ENCODE measurements at regions not wholly inside any gene's neighbourhood (a gene's known extent, or its start where the extent isn't known, plus 50 kb on each side); places are given as distances from the start of the nearest gene placed in this dataset.
A peak's percentile ranks its signal among the peaks of the same experiment; 100 is the strongest.

DNA sequence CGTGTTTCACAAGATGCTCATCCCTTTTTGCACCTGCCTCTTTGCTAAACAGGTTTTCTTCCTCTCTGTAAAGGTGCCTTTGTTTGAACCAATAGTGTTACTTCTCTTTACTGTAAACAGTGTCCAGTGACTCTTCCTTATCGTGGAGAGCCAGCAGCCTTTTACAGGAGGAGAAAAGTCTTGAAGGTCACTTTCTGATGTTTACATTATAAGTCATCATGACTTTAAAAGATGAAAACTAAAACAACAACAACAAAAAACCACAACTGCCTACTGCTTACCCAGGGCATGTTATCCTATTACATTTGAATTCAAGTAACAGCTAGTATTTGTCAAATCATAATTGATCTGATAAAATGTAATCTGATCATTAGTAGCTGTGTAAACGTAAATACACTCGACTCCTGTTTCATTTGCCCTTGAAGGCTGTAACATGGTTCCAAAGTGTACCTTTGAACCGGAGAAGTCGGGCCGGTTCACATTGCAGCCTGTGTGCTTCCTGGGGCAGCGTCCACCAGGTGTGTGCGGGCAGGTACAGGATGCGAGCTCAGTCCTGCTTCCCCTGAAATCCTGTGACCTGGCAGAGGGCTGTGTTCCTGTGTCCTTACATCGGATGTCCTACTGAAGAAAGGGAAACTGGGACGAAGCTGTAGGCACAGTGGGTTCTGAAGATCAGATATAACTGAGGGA, 118.1 kb downstream of the C9orf152 start (continued):
- no peak for TF ChIP-seq MLLT1 (IDR thresholded peaks at IDR 0.05)
- no peak for TF ChIP-seq FOXK2 (IDR thresholded peaks at IDR 0.05)
- TF ChIP-seq, protein P1, sequence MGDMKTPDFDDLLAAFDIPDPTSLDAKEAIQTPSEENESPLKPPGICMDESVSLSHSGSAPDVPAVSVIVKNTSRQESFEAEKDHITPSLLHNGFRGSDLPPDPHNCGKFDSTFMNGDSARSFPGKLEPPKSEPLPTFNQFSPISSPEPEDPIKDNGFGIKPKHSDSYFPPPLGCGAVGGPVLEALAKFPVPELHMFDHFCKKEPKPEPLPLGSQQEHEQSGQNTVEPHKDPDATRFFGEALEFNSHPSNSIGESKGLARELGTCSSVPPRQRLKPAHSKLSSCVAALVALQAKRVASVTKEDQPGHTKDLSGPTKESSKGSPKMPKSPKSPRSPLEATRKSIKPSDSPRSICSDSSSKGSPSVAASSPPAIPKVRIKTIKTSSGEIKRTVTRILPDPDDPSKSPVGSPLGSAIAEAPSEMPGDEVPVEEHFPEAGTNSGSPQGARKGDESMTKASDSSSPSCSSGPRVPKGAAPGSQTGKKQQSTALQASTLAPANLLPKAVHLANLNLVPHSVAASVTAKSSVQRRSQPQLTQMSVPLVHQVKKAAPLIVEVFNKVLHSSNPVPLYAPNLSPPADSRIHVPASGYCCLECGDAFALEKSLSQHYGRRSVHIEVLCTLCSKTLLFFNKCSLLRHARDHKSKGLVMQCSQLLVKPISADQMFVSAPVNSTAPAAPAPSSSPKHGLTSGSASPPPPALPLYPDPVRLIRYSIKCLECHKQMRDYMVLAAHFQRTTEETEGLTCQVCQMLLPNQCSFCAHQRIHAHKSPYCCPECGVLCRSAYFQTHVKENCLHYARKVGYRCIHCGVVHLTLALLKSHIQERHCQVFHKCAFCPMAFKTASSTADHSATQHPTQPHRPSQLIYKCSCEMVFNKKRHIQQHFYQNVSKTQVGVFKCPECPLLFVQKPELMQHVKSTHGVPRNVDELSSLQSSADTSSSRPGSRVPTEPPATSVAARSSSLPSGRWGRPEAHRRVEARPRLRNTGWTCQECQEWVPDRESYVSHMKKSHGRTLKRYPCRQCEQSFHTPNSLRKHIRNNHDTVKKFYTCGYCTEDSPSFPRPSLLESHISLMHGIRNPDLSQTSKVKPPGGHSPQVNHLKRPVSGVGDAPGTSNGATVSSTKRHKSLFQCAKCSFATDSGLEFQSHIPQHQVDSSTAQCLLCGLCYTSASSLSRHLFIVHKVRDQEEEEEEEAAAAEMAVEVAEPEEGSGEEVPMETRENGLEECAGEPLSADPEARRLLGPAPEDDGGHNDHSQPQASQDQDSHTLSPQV (IDR thresholded peaks at IDR 0.05), result no peak

GRCh38 chr9:110092792-110093191, 115.2 kb downstream of the C9orf152 start:
- FAIRE-seq (no peak), DNase-seq (ENCODE audit: low read depth, low spot score) (no peak), ATAC-seq (peak; percentile 43; the same call in 1 of the 3 replicates)
- H3K27me3 ChIP-seq (replicated peaks in 1 of 2; ENCODE audit: control insufficient read depth in 2 of 2, insufficient read depth in 2 of 2, low read length in 1 of 2), result no peaks in the 10 kb centered on the region
- intact Hi-C loops (cut with micrococcal nuclease; ENCODE audit: unreplicated experiment) (no loop called here), in situ Hi-C loops (cut with MboI) (no loop called here)
- ChIA-PET SMC1A (ENCODE audit: uncharacterized antibody, unreplicated experiment) (interaction anchor here (0.8 to 1.6 kb wide), 4 partner anchors 8 to 50 kb away, joined by 3 to 6 read pairs (median 4); no protein-coding TSS in a partner anchor), CTCF (interaction anchor here (0.8 to 2.3 kb wide), 5 partner anchors 12 to 186 kb away, joined by 3 to 10 read pairs (median 5); no protein-coding TSS in a partner anchor), POLR2A (interaction anchor here (1.3 kb wide), 1 partner anchor 12 kb away, joined by 3 read pairs; no protein-coding TSS in a partner anchor), RAD21 (ENCODE audit: unreplicated experiment) (interaction anchor here (1.0 to 1.1 kb wide), 2 partner anchors 8 to 9 kb away, joined by 3 to 5 read pairs; no protein-coding TSS in a partner anchor)
- no peaks in the 10 kb centered on the region for H3K9me3 ChIP-seq (replicated peaks; ENCODE audit: control insufficient read depth, insufficient read depth, low read length)
- H4K20me1 ChIP-seq (ENCODE audit: control insufficient read depth, insufficient read depth), result no peaks in the 10 kb centered on the region; the same call in 1 of the 2 replicates
- no peak overlapping the region for H3K27ac ChIP-seq (ENCODE audit: control insufficient read depth, insufficient read depth)
- peaks cover 0 to 1% of the 10 kb centered on the region in 2 experiments; a peak in 3 of 4 replicates for H3K36me3 ChIP-seq (ENCODE audit: control insufficient read depth in 2 of 2, insufficient read depth in 2 of 2, low read length in 1 of 2)
- 84% methylated on average over 5 of the region's 5 CpGs for WGBS (ENCODE audit: insufficient coverage, insufficient replicate concordance, low lambda C conversion rate, missing lambda C conversion rate)
- H3K9ac ChIP-seq (ENCODE audit: control insufficient read depth, insufficient read depth, low read length), result no peak overlapping the region
- BruUV-seq (replicated peaks), result no TSS peak
- H3K4me3 ChIP-seq, result no peak overlapping the region
- no peak overlapping the region for H3K4me2 ChIP-seq (ENCODE audit: control insufficient read depth, insufficient read depth)
- H3K79me2 ChIP-seq (ENCODE audit: control insufficient read depth, insufficient read depth, low read length), result peaks cover 66% of the 10 kb centered on the region
- H2AFZ ChIP-seq (ENCODE audit: control insufficient read depth, low read depth, low read length), result no peak overlapping the region
- H3K4me1 ChIP-seq (ENCODE audit: control insufficient read depth, insufficient read depth, low read length), result peaks cover 6% of the 10 kb centered on the region
- TF ChIP-seq PAX8 (IDR thresholded peaks at IDR 0.05), result no peak
- TF ChIP-seq, protein P2, sequence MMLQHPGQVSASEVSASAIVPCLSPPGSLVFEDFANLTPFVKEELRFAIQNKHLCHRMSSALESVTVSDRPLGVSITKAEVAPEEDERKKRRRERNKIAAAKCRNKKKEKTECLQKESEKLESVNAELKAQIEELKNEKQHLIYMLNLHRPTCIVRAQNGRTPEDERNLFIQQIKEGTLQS (IDR thresholded peaks at IDR 0.05; ENCODE audit: borderline replicate concordance, extremely low read depth, low read depth, low read length), result no peak
- no peak for TF ChIP-seq CTCF (IDR thresholded peaks at IDR 0.05 in 2 of 3, conservative IDR thresholded peaks at IDR 0.05 in 1 of 3; ENCODE audit: control insufficient read depth in 2 of 3, extremely low read depth in 1 of 3, insufficient read depth in 1 of 3, low read depth in 3 of 3, low read length in 3 of 3)
- TF ChIP-seq LARP7 (IDR thresholded peaks at IDR 0.05), result no peak
- TF ChIP-seq HDAC2 (IDR thresholded peaks at IDR 0.05), result no peak
- no peak for TF ChIP-seq MAX (IDR thresholded peaks at IDR 0.05; ENCODE audit: low read depth, low read length)
- no peak for TF ChIP-seq GABPA (IDR thresholded peaks at IDR 0.05; ENCODE audit: low read depth)
- no peak for TF ChIP-seq BACH1 (IDR thresholded peaks at IDR 0.05; ENCODE audit: borderline replicate concordance)
- no peak for TF ChIP-seq RUNX3 (IDR thresholded peaks at IDR 0.05; ENCODE audit: low read length)
